Panc1 (cell line): ENCODE measurements at regions not wholly inside any gene's neighbourhood (a gene's known extent, or its start where the extent isn't known, plus 50 kb on each side); places are given as distances from the start of the nearest gene placed in this dataset.

ENCODE experiments used
- ATAC-seq: fragments of 200-7000 bp; cut with Tn5 transposase; 2 replicates; pipeline ENCODE4 v1.9.1; 2020; ENCODE audit warnings: mild to moderate bottlenecking, moderate library complexity
- BruUV-seq: library from RNA; stranded (reverse); fragments of 400-500 nt; replicated peaks from 2 replicates; lab custom pipeline; 2021; lab: Mats Ljungman, UMichigan
- CTCF ChIA-PET: fragments of 300-600 bp; sonication (Branson Sonifier 250); formaldehyde crosslinking; loops from one replicate; lab custom pipeline; 2022; ENCODE audit warnings: antibody characterized with exemption; lab: Charles Lee
- POLR2A ChIA-PET: fragments of 300-600 bp; sonication (Branson Sonifier 250); formaldehyde crosslinking; loops from one replicate; lab custom pipeline; 2022; ENCODE audit warnings: antibody characterized with exemption; lab: Charles Lee
- DNase-seq: peaks from one replicate; pipeline ENCODE4 v3.0.0-alpha.2; 2010; ENCODE audit warnings: low read depth, low spot score
- H3K27ac ChIP-seq: 2 replicates; pipeline ENCODE4 v1.5.1; 2011; ENCODE audit warnings: mild to moderate bottlenecking, low read length, inconsistent platforms
- H3K27me3 ChIP-seq: fragments of 200-500 bp; sonication (Bioruptor generic); 2 replicates; pipeline ENCODE4 v1.6.0; 2014; ENCODE audit warnings: low read length, inconsistent platforms; ENCODE audit not compliant: control insufficient read depth, insufficient read depth
- H3K36me3 ChIP-seq: fragments of 200-500 bp; sonication (Bioruptor generic); 2 replicates; pipeline ENCODE4 v1.5.1; 2014; ENCODE audit warnings: inconsistent platforms, mild to moderate bottlenecking, low read length, moderate library complexity; ENCODE audit not compliant: control insufficient read depth, insufficient read depth
- H3K4me1 ChIP-seq: 2 replicates; pipeline ENCODE4 v1.5.1; 2011; ENCODE audit warnings: inconsistent platforms, mild to moderate bottlenecking, low read length, moderate library complexity; ENCODE audit not compliant: control insufficient read depth, insufficient read depth
- H3K4me3 ChIP-seq, 2 experiments: 2 replicates each; pipeline ENCODE4 v1.5.1; 2011 to 2012; ENCODE audit warnings: low read depth in 2 of 2, low read length in 2 of 2, mild to moderate bottlenecking in 2 of 2, inconsistent platforms in 1 of 2, moderate library complexity in 1 of 2
- H3K9me3 ChIP-seq: fragments of 200-500 bp; sonication (Bioruptor generic); 2 replicates; pipeline ENCODE4 v1.5.1; 2014; ENCODE audit warnings: low read depth, mild to moderate bottlenecking, inconsistent platforms, low read length, moderate library complexity; ENCODE audit not compliant: control insufficient read depth, insufficient read depth
- POLR2AphosphoS5 ChIP-seq: IDR thresholded peaks from 2 replicates; pipeline ENCODE4 v1.6.1; 2012; ENCODE audit warnings: mild to moderate bottlenecking, low read depth, low read length, moderate library complexity
- SIN3A ChIP-seq: IDR thresholded peaks from 2 replicates; pipeline ENCODE4 v1.6.1; 2012; ENCODE audit warnings: low read depth, mild to moderate bottlenecking, low read length, moderate library complexity, borderline replicate concordance; ENCODE audit not compliant: insufficient read depth
- TCF7L2 ChIP-seq: IDR thresholded peaks from 2 replicates; pipeline ENCODE4 v1.6.1; 2011; ENCODE audit warnings: mild to moderate bottlenecking, low read depth, low read length, inconsistent platforms
- in situ Hi-C: cut with HindIII; loops from 2 replicates; pipeline ENCODE4 v1.10.0; 2016; ENCODE audit warnings: low sequenced_read_pairs, low pct_unique_long_range_greater_than_20kb
- intact Hi-C: fragments of 100-400 bp; cut with micrococcal nuclease; formaldehyde crosslinking; loops from one replicate; pipeline ENCODE4 v1.10.0; 2022; ENCODE audit not compliant: unreplicated experiment
- TF ChIP-seq, protein P1 (sequence below): fragments of 450-650 bp; IDR thresholded peaks from 2 replicates; pipeline ENCODE4 v1.5.1; 2017; ENCODE audit warnings: mild to moderate bottlenecking
- TF ChIP-seq, protein P2 (sequence below), 2 experiments: IDR thresholded peaks; 2 replicates each; pipeline ENCODE4 v1.6.1; 2011 to 2012; ENCODE audit warnings: low read depth in 2 of 2, control low read depth in 1 of 2, low read length in 1 of 2, mild to moderate bottlenecking in 1 of 2, moderate library complexity in 1 of 2; ENCODE audit not compliant: insufficient read depth in 1 of 2

- ChIA-PET CTCF (no interaction called here), POLR2A (no interaction called here)
- Histone ChIP-seq H3K9me3 (no peaks in the 10 kb centered on the region), H3K4me1 (no peaks in the 10 kb centered on the region), H3K27ac (no peak overlapping the region), H3K27me3 (peaks cover 2% of the 10 kb centered on the region; the same call in 1 of the 2 replicates), H3K36me3 (no peaks in the 10 kb centered on the region), H3K4me3 (no peak overlapping the region)
- DNase-seq (no peak), ATAC-seq (peak; percentile 78; the same call in 1 of the 2 replicates)
- intact Hi-C loops (loop anchor here (2.0 kb wide), 1 partner anchor 246 kb away; no protein-coding TSS in a partner anchor), in situ Hi-C loops (no loop called here)
- TF ChIP-seq SIN3A, result no peak
- TF ChIP-seq, protein P1, sequence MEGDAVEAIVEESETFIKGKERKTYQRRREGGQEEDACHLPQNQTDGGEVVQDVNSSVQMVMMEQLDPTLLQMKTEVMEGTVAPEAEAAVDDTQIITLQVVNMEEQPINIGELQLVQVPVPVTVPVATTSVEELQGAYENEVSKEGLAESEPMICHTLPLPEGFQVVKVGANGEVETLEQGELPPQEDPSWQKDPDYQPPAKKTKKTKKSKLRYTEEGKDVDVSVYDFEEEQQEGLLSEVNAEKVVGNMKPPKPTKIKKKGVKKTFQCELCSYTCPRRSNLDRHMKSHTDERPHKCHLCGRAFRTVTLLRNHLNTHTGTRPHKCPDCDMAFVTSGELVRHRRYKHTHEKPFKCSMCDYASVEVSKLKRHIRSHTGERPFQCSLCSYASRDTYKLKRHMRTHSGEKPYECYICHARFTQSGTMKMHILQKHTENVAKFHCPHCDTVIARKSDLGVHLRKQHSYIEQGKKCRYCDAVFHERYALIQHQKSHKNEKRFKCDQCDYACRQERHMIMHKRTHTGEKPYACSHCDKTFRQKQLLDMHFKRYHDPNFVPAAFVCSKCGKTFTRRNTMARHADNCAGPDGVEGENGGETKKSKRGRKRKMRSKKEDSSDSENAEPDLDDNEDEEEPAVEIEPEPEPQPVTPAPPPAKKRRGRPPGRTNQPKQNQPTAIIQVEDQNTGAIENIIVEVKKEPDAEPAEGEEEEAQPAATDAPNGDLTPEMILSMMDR, result peak; percentile 71
- no TSS peak for BruUV-seq
Observed at GRCh38 chr2:108182489-108182888, 57.3 kb upstream of the SULT1C3 start.

GRCh38 chr2:108184419-108184818 is 55.3 kb upstream of the SULT1C3 start:
- Histone ChIP-seq H3K4me1 (no peaks in the 10 kb centered on the region), H3K9me3 (no peaks in the 10 kb centered on the region), H3K36me3 (no peaks in the 10 kb centered on the region), H3K27me3 (0 out of 2 replicates have a peak, but pooled peaks cover 2% of the 10 kb centered on the region), H3K4me3 (no peak overlapping the region), H3K27ac (no peak overlapping the region)
- POLR2A ChIA-PET, result no interaction called here
- CTCF ChIA-PET, result interaction anchor here (0.8 to 1.2 kb wide), 2 partner anchors 15 to 770 kb away, joined by 3 to 4 read pairs; no protein-coding TSS in a partner anchor
- TF ChIP-seq TCF7L2 (no peak), POLR2AphosphoS5 (no peak), SIN3A (no peak)
- TF ChIP-seq, protein P2, sequence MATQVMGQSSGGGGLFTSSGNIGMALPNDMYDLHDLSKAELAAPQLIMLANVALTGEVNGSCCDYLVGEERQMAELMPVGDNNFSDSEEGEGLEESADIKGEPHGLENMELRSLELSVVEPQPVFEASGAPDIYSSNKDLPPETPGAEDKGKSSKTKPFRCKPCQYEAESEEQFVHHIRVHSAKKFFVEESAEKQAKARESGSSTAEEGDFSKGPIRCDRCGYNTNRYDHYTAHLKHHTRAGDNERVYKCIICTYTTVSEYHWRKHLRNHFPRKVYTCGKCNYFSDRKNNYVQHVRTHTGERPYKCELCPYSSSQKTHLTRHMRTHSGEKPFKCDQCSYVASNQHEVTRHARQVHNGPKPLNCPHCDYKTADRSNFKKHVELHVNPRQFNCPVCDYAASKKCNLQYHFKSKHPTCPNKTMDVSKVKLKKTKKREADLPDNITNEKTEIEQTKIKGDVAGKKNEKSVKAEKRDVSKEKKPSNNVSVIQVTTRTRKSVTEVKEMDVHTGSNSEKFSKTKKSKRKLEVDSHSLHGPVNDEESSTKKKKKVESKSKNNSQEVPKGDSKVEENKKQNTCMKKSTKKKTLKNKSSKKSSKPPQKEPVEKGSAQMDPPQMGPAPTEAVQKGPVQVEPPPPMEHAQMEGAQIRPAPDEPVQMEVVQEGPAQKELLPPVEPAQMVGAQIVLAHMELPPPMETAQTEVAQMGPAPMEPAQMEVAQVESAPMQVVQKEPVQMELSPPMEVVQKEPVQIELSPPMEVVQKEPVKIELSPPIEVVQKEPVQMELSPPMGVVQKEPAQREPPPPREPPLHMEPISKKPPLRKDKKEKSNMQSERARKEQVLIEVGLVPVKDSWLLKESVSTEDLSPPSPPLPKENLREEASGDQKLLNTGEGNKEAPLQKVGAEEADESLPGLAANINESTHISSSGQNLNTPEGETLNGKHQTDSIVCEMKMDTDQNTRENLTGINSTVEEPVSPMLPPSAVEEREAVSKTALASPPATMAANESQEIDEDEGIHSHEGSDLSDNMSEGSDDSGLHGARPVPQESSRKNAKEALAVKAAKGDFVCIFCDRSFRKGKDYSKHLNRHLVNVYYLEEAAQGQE (IDR thresholded peaks at IDR 0.05; ENCODE audit: insufficient read depth in 1 of 2, low read depth in 2 of 2, low read length in 1 of 2), result no peak
- TF ChIP-seq, protein P1, result peak; percentile 66; the same call in 1 of the 2 replicates
- in situ Hi-C loops, result no loop called here
- DNase-seq (no peak), ATAC-seq (peak; percentile 48; the same call in 1 of the 2 replicates)
- BruUV-seq, result no TSS peak
- intact Hi-C loops, result no loop called here
